LNCAP (cell line): ENCODE measurements at regions not wholly inside any gene's neighbourhood (a gene's known extent, or its start where the extent isn't known, plus 50 kb on each side); places are given as distances from the start of the nearest gene placed in this dataset.

ENCODE experiments used
- CTCF ChIP-seq: fragments of 450-650 bp; IDR thresholded peaks from 2 replicates; pipeline ENCODE4 v1.5.1; 2017; ENCODE audit warnings: mild to moderate bottlenecking

DNA sequence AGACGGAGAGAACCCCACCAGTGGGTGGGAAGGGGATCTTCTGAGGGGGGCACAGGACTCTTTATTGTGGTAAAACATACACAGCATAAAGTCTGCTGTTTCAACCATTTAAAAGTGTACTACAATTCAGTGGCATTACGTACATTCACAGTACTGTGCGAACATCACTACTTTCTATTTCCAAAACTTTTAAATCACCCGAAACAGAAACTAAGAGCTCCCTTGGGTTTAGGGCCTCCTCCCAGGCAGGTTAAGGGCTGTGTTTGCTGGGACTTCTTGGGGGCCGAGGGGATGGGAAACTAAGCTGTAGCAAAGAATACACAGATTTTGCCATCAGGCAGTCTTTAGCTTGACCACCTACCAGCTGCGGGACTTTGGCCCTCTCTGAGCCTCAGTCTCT is 242.0 kb downstream of the HAUS1 start:
- no peak for TF ChIP-seq CTCF

GRCh38 chr18:46346896-46347630 is 242.9 kb downstream of the HAUS1 start:
- no peak for TF ChIP-seq CTCF

GRCh38 chr18:46350598-46351159 is 246.5 kb downstream of the HAUS1 start:
- TF ChIP-seq CTCF = no peak

DNA sequence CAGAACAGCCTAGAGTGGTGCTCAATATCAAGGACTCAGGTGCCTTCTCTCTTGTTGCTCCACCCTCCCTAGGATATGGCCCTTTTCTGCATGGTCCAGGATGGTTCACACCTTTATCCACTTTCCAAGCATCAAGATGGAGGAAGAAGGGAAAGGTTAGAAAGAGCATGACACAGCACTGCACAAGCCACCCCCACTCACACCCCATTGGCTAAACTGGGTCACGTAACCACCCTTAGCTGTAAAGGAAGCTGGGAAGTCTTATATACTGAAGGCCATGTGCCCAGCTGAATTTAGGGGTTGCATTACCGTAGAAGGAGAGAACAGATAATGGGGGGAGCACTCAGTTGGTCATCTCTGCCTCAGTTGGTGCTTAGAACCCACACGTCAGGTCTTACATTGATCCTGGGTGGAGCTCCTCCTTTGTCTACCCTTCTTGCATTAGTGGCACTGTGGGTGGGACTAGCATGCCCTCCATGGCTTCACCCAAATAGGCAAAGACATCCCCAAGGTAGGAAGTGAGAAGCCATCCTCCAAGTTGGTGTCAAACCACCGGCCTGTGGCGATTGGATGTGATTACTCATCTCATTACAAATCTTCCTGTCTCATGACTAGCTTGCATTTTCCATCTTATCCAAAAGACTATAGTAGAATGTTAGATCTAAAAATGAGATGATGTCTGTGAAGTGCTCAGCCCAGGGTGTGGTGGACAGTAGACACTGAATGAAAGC is 248.5 kb downstream of the HAUS1 start:
- no peak for TF ChIP-seq CTCF

DNA sequence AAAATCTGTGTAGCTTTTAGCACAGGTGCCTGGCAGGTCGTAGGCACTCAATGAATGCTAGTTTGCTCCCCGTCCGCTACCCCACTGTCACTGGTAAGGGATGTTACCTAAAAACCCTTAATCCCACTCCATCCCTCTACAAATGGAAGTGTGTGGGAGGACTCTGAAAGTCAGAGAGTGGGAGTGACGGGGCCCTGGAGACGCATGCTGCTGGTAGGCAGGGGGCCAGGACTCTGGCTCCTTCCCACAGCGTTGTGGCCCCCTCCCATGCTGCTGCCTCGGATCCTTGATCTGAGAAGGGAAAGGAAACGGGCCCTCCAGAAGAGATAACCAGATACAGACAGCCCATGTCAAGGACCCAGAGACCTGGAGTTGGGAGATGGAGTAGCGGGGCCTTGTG is 249.3 kb downstream of the HAUS1 start:
- TF ChIP-seq CTCF = no peak

GRCh38 chr18:46356278-46357033 is 252.3 kb downstream of the HAUS1 start:
- TF ChIP-seq CTCF = no peak

GRCh38 chr18:46360102-46360699 is 256.0 kb downstream of the HAUS1 start:
- TF ChIP-seq CTCF = no peak
